ENCODE measurements at regions not wholly inside any gene's neighbourhood (a gene's known extent, or its start where the extent isn't known, plus 50 kb on each side); places are given as distances from the start of the nearest gene placed in this dataset.
"Not testable (repeated sequence)": the region's sequence is repeated elsewhere in the genome, so short reads cannot be mapped to it uniquely, and the experiment has no call there.

DNA sequence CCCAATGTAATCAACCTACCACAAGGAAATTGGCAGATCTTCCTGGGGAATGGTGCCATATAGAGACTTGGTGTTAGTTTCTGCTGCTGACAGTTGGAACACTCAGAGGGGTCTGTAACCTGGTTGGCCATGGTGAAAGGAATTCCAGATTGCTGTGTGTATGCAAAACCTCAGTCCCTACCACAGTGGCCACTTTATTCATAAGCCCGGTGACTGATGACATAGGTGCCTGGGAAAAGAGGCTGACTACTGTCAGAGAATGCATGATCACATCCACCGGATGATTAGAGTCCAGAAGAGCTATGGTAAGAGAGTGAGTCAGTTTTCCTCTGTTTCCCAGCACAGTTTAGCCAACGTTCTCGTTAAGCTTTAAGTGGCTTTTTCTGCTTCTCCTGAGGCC lies 156.8 kb upstream of the NPAP1 start:
- TF ChIP-seq, protein P1, sequence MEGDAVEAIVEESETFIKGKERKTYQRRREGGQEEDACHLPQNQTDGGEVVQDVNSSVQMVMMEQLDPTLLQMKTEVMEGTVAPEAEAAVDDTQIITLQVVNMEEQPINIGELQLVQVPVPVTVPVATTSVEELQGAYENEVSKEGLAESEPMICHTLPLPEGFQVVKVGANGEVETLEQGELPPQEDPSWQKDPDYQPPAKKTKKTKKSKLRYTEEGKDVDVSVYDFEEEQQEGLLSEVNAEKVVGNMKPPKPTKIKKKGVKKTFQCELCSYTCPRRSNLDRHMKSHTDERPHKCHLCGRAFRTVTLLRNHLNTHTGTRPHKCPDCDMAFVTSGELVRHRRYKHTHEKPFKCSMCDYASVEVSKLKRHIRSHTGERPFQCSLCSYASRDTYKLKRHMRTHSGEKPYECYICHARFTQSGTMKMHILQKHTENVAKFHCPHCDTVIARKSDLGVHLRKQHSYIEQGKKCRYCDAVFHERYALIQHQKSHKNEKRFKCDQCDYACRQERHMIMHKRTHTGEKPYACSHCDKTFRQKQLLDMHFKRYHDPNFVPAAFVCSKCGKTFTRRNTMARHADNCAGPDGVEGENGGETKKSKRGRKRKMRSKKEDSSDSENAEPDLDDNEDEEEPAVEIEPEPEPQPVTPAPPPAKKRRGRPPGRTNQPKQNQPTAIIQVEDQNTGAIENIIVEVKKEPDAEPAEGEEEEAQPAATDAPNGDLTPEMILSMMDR (IDR thresholded peaks at IDR 0.05; ENCODE audit: insufficient read depth, low read depth, low read length): not testable (repeated sequence)
- not testable (repeated sequence) for TF ChIP-seq EZH2 (IDR thresholded peaks at IDR 0.05; ENCODE audit: insufficient read depth, low read length)
